HG02798 (cell line): ENCODE measurements at regions not wholly inside any gene's neighbourhood (a gene's known extent, or its start where the extent isn't known, plus 50 kb on each side); places are given as distances from the start of the nearest gene placed in this dataset.

ENCODE experiments used
- ATAC-seq: cut with Tn5 transposase; IDR thresholded peaks from one replicate; pipeline ENCODE4 v1.9.1; 2021; ENCODE audit warnings: mild to moderate bottlenecking; ENCODE audit not compliant: unreplicated experiment, poor library complexity

DNA sequence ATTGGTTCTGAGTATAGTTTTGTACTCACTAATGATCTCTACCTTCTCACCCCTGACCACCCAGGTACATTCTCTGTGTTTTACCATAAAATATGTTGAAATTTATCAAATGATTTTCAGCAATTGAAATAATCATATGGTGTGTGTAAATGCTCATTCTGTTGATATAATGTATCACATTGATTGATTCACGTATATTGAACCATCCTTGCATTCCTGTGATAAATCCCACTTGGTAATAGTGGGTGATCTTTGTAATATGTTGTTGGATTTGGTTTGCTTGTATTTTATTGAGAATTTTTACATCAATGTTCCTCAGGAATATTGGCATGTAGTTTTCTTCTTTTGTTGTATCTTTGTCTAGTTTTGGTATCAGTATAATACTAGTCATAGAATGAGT lies 1497.6 kb downstream of the OTOL1 start:
- ATAC-seq = no peak

DNA sequence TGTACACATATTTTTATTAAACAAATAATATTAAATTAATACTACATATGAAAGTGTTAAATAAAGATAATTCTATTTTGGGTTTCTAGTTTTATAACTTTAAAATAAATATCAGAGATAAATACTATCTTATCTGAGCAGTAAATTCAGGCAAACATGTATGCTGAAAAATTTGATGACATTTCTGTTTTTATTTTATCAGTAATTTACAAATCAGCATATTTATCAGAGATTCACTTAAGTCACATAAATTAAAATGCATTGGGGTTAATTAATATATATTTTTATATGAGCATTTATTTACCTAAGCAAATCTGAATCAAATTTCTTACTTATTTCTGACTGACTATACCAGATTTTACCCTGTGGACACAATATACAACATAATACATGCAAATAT lies 1499.8 kb downstream of the OTOL1 start:
- ATAC-seq = no peak

DNA sequence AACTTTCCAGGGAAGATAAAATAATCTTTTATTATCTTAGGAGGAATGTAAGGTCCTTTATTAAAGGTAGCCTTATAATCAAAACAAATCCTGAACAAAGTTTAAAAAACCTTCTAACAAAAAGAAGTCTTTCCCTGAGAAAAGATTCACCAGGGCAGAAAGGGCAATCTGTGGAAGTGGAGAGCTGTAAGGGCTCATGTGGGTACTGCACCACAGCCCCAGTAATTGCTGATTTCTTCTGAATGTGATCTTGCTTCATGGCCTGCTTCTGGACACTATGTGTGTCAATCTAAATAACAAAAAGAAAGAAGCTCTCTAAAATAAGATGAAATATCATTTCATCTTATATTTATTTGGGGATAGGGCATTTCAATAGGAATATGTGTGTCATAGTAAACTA lies 1501.6 kb downstream of the OTOL1 start:
- no peak for ATAC-seq

DNA sequence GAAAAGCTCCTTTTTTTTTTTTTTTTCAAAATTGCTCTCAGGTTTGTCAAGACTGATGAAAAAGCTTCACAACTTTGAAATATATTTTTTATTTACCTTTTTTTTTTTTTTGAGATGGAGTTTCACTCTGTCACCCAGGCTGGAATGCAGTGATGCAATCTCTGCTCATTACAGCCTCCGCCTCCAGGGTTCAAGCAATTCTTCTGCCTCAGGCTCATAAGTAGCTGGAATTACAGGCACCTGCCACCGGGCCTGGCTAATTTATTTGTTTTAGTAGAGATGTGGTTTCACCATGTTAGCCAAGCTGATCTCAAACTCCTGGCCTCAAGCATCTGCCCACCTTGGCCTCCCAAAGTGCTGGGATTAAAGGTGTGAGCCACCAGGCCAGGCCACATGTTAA lies 1515.0 kb downstream of the OTOL1 start:
- ATAC-seq = no peak

DNA sequence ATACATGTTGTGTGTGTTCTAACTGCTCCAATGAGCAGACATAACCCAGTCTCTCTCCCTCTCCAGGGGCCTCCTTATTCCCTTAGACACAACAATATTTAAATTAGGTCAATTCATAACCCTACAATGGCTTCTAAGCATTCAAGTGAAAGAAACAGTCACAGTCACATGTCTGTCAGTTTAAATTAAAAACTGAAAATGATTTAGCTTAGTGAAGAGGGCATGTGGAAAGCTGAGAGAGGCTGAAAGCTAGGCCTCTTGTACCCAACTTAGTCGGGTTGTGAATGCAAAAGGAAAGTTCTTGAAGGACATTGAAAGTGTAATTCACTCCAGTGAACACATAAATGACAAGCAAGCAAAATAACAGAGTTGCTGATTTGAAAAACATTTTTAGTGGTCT lies 1519.6 kb downstream of the OTOL1 start:
- no peak for ATAC-seq

DNA sequence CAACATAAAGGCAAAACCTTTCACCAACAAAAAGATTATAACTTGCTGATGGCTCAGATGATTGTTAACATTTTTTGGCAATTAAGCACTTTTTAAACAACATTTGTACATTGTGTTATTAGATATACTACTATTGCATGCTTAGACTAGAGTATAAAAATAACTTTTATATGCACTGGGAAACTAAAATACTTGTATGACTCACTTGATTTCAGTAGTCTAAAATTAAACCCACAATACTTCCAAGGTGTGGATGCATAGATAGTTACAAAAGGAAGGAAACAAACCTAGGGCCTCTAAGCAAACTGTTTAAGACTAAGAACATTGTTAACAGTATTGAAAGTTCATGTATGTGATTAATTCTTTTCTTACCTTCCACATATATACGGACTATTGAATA lies 1521.5 kb downstream of the OTOL1 start:
- no peak for ATAC-seq

DNA sequence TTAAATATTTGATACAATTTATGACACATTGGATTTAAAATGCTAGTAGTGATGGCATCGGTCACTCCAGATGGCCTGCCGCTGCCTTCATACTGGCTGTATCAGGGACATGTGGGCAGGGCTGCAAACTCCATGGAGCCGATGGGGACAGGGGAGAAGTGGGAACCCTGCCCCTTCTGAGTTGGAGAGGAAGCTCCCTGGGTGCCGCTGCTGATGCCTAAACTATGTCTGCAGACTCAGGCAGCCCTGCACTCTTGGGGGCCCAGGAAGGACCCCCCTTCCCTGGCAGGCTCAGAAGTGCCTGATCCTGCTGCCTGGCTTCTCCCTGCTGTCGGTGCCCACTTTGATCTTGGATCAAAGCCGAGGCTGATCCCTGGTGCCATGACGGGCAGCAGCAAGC lies 1522.1 kb downstream of the OTOL1 start:
- ATAC-seq = no peak

DNA sequence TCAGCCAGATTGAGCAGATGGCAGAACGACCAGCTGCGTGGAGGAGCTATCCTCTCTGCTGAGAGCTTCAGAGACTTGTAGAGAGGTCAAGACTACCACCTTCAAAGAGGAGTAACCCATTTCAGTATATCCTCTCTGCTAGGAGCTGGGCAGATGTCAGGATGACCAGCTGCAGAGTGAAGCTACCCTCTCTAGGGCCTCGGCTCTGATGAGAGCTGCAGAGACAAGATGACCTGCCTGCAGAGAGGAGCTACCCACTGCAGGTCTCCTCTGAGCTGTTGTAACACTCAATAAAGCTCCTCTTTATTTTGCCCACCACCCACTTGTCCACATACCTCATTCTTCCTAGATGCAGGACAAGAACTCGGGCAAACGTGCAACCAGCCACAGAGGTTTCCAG lies 1522.7 kb downstream of the OTOL1 start:
- ATAC-seq = no peak

DNA sequence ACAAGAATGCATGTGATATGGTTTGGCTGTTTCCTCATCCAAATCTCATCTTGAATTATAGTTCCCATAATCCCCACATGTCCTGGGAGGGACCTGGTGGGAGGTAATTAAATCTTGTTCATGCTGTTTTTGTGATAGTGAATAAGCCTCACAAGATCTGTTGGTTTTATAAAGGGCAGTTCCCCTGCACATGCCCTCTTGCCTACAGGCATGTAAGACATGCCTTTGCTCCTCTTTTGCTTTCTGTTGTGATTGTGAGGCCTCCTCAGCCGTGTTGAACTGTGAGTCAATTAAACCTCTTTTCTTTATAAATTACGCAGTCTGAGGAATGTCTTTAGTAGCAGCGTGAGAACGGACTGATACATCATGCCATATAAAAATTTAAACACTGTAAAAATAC lies 1537.0 kb downstream of the OTOL1 start:
- ATAC-seq = no peak

DNA sequence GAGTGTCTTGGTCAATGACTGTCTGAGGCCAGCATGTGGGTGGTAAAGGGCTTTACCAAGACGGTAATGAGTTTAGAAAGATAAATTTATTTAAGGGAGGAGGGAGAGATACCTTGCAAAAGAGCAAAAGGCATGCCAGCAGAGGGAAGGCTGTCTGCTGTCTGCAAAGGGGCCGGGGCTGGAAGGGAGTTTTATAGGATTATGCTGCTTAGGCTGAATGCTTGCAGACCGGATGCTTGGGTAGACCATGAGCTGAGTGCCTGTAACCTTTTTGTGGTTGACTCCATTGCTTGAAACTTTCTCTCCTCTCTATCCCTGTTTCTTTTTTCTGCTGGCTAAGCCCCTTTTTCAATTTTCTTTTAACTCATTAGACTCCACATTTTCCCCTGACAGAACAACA lies 1543.0 kb downstream of the OTOL1 start:
- no peak for ATAC-seq

DNA sequence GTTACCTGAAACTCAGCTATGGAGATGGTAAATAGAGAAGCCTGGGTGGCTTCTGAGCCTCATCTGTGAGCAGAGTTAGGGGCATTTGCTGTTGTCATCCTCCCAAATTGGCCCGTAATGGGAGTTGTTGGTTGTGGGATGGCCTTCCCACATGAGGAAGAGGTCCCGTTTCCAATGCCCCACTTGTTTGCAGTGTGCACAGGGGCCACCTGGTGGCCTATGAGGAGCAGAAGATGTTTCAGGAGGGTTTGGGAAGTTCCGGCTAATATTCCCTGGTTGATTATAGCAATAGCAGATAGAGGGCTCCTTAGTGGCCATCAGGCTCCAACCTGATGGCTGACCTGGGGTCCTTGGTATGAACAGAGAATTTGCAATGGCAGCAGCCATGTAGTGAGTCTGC lies 1546.5 kb downstream of the OTOL1 start:
- ATAC-seq = no peak

DNA sequence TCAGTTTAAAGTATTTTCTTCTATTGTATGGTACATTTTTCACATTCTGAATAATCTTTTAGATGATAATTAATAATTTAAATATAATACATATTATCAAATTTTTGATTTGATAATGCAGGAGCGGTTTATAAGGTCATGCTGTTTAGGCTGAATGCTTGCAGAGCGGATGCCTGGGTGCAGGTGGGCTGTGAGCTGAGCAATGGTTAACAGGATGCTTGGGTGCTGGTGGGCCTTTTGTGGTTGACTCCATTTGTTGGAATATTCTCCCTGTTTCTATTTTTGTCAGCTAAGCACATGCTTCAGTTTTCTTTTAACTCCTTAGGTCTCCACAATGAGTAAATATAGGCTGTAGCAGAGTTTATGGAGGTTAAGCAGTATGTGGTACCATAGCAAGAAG lies 1549.3 kb downstream of the OTOL1 start:
- ATAC-seq = no peak

DNA sequence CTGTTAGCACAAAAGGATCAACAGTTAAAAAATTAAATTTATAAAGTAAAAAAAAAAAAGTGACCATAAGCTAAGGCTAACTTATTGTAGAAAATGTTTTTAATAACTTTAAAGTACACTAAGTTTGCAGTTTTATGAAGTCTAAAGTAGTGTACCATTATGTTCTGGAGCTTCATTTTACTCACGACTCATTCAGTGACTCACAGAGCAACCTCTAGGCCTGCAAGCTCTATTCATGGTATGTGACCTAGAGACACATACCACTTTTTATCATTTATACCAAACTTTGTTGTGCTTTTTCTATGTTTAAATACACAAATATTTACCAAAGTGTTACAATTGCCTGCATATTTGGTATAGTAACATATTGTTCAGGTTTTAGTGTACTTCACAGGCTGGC lies 1552.3 kb downstream of the OTOL1 start:
- no peak for ATAC-seq

DNA sequence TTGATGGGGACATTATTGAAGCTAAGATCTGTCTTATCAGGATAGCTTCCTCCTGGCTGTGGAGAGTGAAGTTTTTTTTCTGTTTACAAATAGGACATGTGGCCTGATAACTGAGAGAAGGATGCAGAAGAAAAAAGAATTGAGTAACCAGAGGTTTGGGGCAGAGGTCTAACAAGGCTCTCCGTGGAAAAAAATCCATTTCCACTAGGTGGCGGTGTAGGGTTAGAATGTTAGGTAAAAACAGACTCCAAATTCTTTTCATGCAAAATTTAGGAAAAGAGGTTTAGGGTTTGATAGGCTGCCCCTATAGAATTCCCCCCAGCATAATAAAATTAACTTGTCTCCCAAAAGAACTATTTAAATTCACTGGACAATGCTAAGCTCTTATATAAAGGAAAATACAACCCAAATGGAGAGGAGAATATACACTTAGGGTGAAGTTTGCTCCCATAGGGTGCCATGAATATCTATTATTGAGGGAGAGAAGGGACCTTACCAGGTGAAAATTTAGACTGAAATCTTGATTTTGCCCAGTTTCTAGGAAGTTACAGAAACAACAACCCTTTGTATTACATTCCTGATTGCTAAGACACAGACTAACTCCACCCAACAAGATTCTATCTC lies 1560.4 kb downstream of the OTOL1 start:
- ATAC-seq = peak; percentile 51

DNA sequence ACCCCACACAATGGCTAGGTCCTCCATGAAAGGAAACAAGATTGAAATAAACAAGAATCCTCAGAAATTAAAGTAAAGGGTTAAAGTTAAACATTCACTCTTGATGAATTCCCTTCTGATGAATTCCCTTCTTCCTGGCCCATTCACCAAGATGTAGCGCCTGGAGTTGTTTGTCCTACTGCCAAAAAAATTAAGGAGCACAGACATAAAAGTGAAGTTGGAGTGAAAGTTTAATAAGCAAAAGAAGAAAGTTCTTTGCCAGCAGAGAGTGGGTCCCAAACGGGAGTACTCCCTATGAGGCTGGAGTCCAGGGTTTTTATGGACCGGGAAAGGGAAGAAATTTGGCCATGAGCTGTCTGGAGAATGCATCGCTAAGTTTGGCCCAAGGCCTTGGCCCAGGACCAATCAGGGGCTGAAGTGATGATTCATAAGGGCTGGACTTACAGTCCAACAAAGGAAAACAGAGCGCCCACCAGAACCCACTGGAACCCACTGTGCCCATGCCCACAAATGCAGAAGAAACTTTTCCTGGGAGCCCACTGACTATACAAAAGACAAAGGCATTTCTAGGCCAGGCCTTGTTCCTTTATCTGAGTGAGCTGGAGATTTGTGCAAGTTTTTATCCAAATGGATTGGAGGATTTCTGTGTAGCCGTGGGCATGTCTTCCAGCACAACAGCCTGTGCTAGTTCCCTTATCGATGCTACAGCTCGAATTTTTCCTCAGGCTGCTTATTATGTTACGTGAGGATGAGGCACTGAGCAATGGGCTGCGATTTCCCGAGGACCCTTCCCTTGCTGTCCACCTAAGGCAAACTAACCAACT lies 1561.6 kb downstream of the OTOL1 start:
- ATAC-seq = no peak

DNA sequence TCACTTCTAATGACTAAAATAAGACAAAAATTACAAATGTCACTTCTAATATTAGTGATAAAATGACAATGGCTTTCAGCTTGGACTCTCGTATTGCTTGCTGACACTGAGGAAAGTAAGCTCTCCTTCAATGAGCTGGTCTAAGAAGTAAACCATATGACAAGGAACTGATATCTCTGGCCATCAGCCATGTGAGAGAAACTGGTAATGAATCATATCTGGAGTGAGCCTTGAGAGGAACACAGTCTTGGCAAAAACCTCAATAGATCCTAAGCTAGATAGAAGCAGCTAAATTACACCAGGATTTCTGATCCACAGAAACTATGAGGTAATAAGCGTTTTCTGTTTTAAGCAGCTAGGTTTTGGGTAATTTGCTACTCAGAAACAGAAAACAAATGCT lies 1575.1 kb downstream of the OTOL1 start:
- ATAC-seq = no peak
